ENCODE measurements at regions not wholly inside any gene's neighbourhood (a gene's known extent, or its start where the extent isn't known, plus 50 kb on each side); places are given as distances from the start of the nearest gene placed in this dataset.

- H3K27me3 Mint-ChIP-seq (ENCODE audit: low read depth in 3 of 3): peaks cover 0 to 3% (median 1%) of the 10 kb centered on the region in 3 donors
- peaks cover 2 to 3% of the 10 kb centered on the region in 2 donors for H3K36me3 Mint-ChIP-seq
- Histone ChIP-seq H3K9ac (ENCODE audit: insufficient read depth, low read length, poor library complexity, severe bottlenecking) (no peak overlapping the region), H4K20me1 (ENCODE audit: insufficient read depth, low read length) (no peaks in the 10 kb centered on the region), H3K27me3 (ENCODE audit: control insufficient read depth in 2 of 2, insufficient read depth in 2 of 2, low read length in 2 of 2) (no peaks in the 10 kb centered on the region), H3K36me3 (replicated peaks in 1 of 2; ENCODE audit: control insufficient read depth in 1 of 2, insufficient read depth in 2 of 2, low read length in 2 of 2) (no peaks in the 10 kb centered on the region), H3K27ac (ENCODE audit: low read depth in 1 of 2, low read length in 2 of 2) (no peak overlapping the region), H3K9me3 (replicated peaks in 1 of 2; ENCODE audit: control insufficient read depth in 1 of 2, insufficient read depth in 1 of 2, low read length in 2 of 2) (no peaks in the 10 kb centered on the region), H3K4me1 (ENCODE audit: control insufficient read depth in 1 of 2, insufficient read depth in 2 of 2, low read length in 2 of 2) (peaks cover 46 to 66% of the 10 kb centered on the region in 2 donors), H3K4me2 (replicated peaks; ENCODE audit: extremely low read depth, low read length, poor library complexity, severe bottlenecking) (no peak overlapping the region), H3K79me2 (ENCODE audit: insufficient read depth, low read length) (no peaks in the 10 kb centered on the region), H3K4me3 (replicated peaks in 1 of 3; ENCODE audit: low read depth in 2 of 3, low read length in 3 of 3) (no peak overlapping the region), H2AFZ (ENCODE audit: insufficient read depth, low read depth, low read length, poor library complexity, severe bottlenecking) (no peak overlapping the region)
- no peak for TF ChIP-seq CTCF (IDR thresholded peaks at IDR 0.05)
- DNase-seq: no peak
- no peak overlapping the region for H3K27ac Mint-ChIP-seq
- H3K4me1 Mint-ChIP-seq: peaks cover 54% of the 10 kb centered on the region
- no peaks in the 10 kb centered on the region for H3K9me3 Mint-ChIP-seq
- no peak overlapping the region for H3K4me3 Mint-ChIP-seq
- 93% methylated on average over 8 of the region's 14 CpGs for WGBS (ENCODE audit: insufficient coverage)
- intact Hi-C loops (cut with micrococcal nuclease): no loop called here
These were observed 67.3 kb upstream of the FAM20C start for GRCh38 chr7:125061-125475.

GRCh38 chr7:125661-126060, 66.7 kb upstream of the FAM20C start:
- no peaks in the 10 kb centered on the region for H3K79me2 ChIP-seq (ENCODE audit: insufficient read depth, low read length)
- WGBS (ENCODE audit: insufficient coverage): 91% methylated on average over 5 of the region's 8 CpGs
- H3K27ac ChIP-seq (ENCODE audit: low read depth in 1 of 2, low read length in 2 of 2): no peak overlapping the region

More at GRCh38 chr7:125661-126060, 66.7 kb upstream of the FAM20C start:
- DNase-seq: peak in 1 of 3 donors; percentile 31
- Mint-ChIP-seq H3K4me3 (no peak overlapping the region), H3K27me3 (ENCODE audit: low read depth in 3 of 3) (peaks cover 0 to 3% (median 1%) of the 10 kb centered on the region in 3 donors), H3K4me1 (peaks cover 54% of the 10 kb centered on the region), H3K36me3 (peaks cover 2 to 3% of the 10 kb centered on the region in 2 donors), H3K27ac (no peak overlapping the region), H3K9me3 (no peaks in the 10 kb centered on the region)
- H3K9ac ChIP-seq (ENCODE audit: insufficient read depth, low read length, poor library complexity, severe bottlenecking): no peak overlapping the region
- H3K4me1 ChIP-seq (ENCODE audit: control insufficient read depth in 1 of 2, insufficient read depth in 2 of 2, low read length in 2 of 2): peaks cover 46 to 66% of the 10 kb centered on the region in 2 donors
- H3K9me3 ChIP-seq (replicated peaks in 1 of 2; ENCODE audit: control insufficient read depth in 1 of 2, insufficient read depth in 1 of 2, low read length in 2 of 2): no peaks in the 10 kb centered on the region
- TF ChIP-seq CTCF (IDR thresholded peaks at IDR 0.05): no peak
- no peaks in the 10 kb centered on the region for H3K36me3 ChIP-seq (replicated peaks in 1 of 2; ENCODE audit: control insufficient read depth in 1 of 2, insufficient read depth in 2 of 2, low read length in 2 of 2)
- H2AFZ ChIP-seq (ENCODE audit: insufficient read depth, low read depth, low read length, poor library complexity, severe bottlenecking): no peak overlapping the region
- no peak overlapping the region for H3K4me3 ChIP-seq (replicated peaks in 1 of 3; ENCODE audit: low read depth in 2 of 3, low read length in 3 of 3)
- H3K27me3 ChIP-seq (ENCODE audit: control insufficient read depth in 2 of 2, insufficient read depth in 2 of 2, low read length in 2 of 2): no peaks in the 10 kb centered on the region
- no peak overlapping the region for H3K4me2 ChIP-seq (replicated peaks; ENCODE audit: extremely low read depth, low read length, poor library complexity, severe bottlenecking)
- intact Hi-C loops (cut with micrococcal nuclease): no loop called here
- H4K20me1 ChIP-seq (ENCODE audit: insufficient read depth, low read length): no peaks in the 10 kb centered on the region

All from CD14-positive monocyte (primary cell).